ENCODE measurements at regions not wholly inside any gene's neighbourhood (a gene's known extent, or its start where the extent isn't known, plus 50 kb on each side); places are given as distances from the start of the nearest gene placed in this dataset.

GRCh38 chr2:111710085-111710484 is 173.9 kb downstream of the ANAPC1 start:
- TF ChIP-seq CTCF (conservative IDR thresholded peaks at IDR 0.05; ENCODE audit: low read length) (no peak), EZH2phosphoT487 (IDR thresholded peaks at IDR 0.05; ENCODE audit: borderline replicate concordance) (no peak)
